ENCODE measurements at regions not wholly inside any gene's neighbourhood (a gene's known extent, or its start where the extent isn't known, plus 50 kb on each side); places are given as distances from the start of the nearest gene placed in this dataset.
A peak's percentile ranks its signal among the peaks of the same experiment; 100 is the strongest.

DNA sequence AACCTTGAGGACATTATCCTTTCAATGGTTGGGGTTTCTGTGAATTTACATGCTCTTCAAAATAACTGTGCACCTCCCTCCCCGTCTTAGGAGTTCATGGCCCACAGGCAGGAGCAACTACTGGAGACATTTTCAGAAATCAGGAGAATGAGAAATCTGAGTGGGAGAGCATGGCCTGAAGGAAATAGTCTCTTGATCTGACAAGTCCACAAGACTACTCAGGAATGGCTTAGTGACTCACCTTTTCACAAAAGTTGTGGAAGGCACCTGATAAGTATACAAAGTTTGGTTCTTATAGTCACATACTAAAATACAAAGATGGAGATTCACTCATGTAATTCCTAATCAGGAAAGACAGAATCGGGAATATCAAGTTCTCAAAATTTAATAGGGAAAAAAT, 83.6 kb upstream of the NCKAP5 start:
- Histone ChIP-seq H3K9me3 (peaks cover 0 to 26% (median 0%) of the 10 kb centered on the region in 12 donors), H3K27me3 (no peaks in the 10 kb centered on the region), H3K27ac (peak overlapping the region in 4 of 12 donors; percentile 23 to 40 (median 32)), H3K4me3 (no peak overlapping the region), H3K36me3 (no peaks in the 10 kb centered on the region), H3K4me1 (peaks cover 0 to 12% (median 0%) of the 10 kb centered on the region in 12 donors)
- TF ChIP-seq, protein P1, sequence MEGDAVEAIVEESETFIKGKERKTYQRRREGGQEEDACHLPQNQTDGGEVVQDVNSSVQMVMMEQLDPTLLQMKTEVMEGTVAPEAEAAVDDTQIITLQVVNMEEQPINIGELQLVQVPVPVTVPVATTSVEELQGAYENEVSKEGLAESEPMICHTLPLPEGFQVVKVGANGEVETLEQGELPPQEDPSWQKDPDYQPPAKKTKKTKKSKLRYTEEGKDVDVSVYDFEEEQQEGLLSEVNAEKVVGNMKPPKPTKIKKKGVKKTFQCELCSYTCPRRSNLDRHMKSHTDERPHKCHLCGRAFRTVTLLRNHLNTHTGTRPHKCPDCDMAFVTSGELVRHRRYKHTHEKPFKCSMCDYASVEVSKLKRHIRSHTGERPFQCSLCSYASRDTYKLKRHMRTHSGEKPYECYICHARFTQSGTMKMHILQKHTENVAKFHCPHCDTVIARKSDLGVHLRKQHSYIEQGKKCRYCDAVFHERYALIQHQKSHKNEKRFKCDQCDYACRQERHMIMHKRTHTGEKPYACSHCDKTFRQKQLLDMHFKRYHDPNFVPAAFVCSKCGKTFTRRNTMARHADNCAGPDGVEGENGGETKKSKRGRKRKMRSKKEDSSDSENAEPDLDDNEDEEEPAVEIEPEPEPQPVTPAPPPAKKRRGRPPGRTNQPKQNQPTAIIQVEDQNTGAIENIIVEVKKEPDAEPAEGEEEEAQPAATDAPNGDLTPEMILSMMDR (IDR thresholded peaks at IDR 0.05) = no peak
- TF ChIP-seq POLR2A (IDR thresholded peaks at IDR 0.05) = no peak
- WGBS, 4 donors = 74 to 83% (median 78%) methylated on average over 2 of the region's 2 CpGs
- no peak for ATAC-seq
- DNase-seq = no peak
- intact Hi-C loops (cut with DNase I) = no loop called here

DNA sequence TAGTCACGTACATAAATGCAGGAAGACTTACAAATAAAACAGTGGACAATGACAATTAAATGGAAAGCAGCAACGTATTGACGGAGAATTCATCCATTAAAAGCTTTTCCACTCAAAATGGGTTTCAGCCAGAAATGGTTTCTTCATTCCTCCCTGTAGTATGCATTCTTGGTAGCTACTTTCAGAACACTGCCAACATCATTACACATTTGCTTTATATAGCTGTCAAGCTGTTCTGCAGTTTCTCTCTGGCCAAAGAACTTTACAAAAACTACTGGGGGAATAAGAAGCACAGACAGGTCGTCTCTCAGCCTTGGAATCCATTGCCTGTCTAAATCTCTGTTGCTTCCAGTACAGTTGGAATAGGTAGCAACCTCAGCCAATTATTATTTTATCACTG, 84.1 kb upstream of the NCKAP5 start:
- Histone ChIP-seq H3K27me3 (no peaks in the 10 kb centered on the region), H3K4me3 (no peak overlapping the region), H3K36me3 (no peaks in the 10 kb centered on the region), H3K27ac (peak overlapping the region in 5 of 12 donors; percentile 1 to 40 (median 31)), H3K9me3 (peaks cover 0 to 26% (median 0%) of the 10 kb centered on the region in 12 donors), H3K4me1 (peaks cover 0 to 12% (median 0%) of the 10 kb centered on the region in 12 donors)
- 46 to 58% (median 47%) methylated on average over 4 of the region's 4 CpGs for WGBS, 4 donors
- intact Hi-C loops (cut with DNase I) = no loop called here
- TF ChIP-seq, protein P1 (IDR thresholded peaks at IDR 0.05) = no peak
- no peak for DNase-seq
- peak; percentile 60 to 75 (median 63) for ATAC-seq

DNA sequence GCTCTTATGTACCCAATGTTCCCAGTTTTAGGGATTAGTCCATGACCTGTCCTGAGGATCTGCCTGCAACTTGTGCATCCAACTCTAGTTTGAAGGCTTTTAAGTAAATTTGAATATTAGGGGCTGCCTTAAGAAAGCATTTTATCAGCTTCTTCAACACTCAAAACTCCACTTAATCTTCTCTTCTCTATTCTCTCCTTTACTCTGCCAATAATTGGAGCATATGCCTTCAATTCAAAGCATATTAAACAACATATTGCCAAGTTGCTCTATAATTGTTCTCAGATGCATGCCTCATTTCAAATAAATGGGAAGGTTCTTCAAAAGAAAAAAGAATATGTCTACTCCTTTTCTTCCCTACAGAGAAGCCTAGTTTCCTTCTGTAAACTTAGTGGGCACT, 84.8 kb upstream of the NCKAP5 start:
- intact Hi-C loops (cut with DNase I) = no loop called here
- TF ChIP-seq, protein P1 (IDR thresholded peaks at IDR 0.05) = no peak
- no peak for TF ChIP-seq POLR2A (IDR thresholded peaks at IDR 0.05)
- Histone ChIP-seq H3K27me3 (no peaks in the 10 kb centered on the region), H3K4me3 (no peak overlapping the region), H3K9me3 (peaks cover 0 to 26% (median 0%) of the 10 kb centered on the region in 12 donors), H3K36me3 (no peaks in the 10 kb centered on the region), H3K27ac (no peak overlapping the region), H3K4me1 (peaks cover 0 to 12% (median 0%) of the 10 kb centered on the region in 12 donors)
- DNase-seq (no peak), ATAC-seq (no peak)

DNA sequence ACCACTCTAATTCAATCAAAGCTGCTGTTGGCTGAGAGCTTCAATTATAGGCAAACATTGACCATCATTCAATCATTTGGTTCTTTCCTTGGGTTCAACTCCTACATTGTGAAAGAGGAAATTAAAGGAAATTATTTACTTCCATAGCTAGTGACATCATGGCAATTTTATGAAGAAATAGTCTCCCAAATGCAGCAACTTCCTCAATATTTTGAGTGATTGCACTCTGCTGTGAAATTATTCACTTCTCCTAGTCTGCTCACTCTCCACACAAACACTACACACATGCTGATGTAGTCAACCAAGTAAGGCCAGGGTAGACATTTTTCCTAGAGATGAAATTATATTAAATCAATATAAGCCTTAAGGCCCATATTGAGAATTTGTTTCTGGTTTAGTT, 86.7 kb upstream of the NCKAP5 start:
- Histone ChIP-seq H3K4me3 (no peak overlapping the region), H3K9me3 (peaks cover 0 to 12% (median 0%) of the 10 kb centered on the region in 12 donors), H3K36me3 (no peaks in the 10 kb centered on the region), H3K27ac (no peak overlapping the region), H3K27me3 (no peaks in the 10 kb centered on the region), H3K4me1 (peaks cover 0 to 12% (median 0%) of the 10 kb centered on the region in 12 donors)
- TF ChIP-seq, protein P1 (IDR thresholded peaks at IDR 0.05) = no peak
- no peak for TF ChIP-seq POLR2A (IDR thresholded peaks at IDR 0.05)
- intact Hi-C loops (cut with DNase I) = no loop called here
- DNase-seq (no peak), ATAC-seq (no peak)
